Glomerular visceral epithelial cell (primary cell): ENCODE measurements at regions not wholly inside any gene's neighbourhood (a gene's known extent, or its start where the extent isn't known, plus 50 kb on each side); places are given as distances from the start of the nearest gene placed in this dataset.
"Not testable (repeated sequence)": the region's sequence is repeated elsewhere in the genome, so short reads cannot be mapped to it uniquely, and the experiment has no call there.

ENCODE experiments used
- DNase-seq: peaks from one replicate; pipeline ENCODE4 v3.0.0-alpha.2; 2016; ENCODE audit errors: extremely low spot score

DNA sequence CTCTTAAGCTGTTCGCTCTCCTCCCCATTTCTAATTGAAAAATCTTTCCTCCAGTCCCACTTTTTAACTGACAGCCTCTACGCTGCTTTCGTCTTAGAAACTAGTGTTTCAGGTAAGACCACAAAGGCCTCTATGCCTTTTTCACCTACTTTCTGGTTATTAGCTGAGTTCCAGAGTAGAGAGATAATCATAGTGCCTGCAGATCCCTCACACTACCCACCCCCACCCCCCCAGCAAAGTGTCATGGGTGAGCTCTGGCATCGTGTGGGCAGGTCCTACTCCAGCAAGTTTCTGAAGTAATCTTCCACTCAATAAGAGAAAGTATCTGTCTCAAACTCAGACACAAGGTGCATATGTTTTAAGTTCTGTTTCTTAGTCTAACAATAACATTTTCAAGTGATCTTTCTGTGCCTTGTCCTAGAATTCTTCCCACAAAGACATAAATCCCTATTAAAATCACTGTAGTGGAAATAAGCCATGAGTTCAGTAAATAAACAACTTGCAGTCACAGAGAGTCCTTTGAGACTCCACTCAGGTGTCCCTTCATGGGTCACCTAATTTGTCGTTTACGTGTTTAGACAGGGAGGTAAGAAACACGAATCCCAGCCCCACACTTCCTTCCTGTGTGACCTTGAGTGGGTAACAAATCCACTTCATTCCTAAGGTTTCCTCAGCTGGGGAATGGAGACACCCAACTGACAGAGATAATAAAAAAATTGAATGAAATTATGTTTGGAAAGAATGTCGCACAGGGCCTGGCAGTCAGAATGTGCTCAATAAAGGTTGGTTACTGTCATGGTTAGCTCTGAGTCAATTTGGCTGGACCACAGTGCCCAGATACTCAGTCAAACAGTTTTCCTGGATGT is 228.9 kb upstream of the CAND1 start:
- DNase-seq = no peak

- DNase-seq = no peak
These were observed 228.4 kb upstream of the CAND1 start for GRCh38 chr12:67040861-67041137.

DNA sequence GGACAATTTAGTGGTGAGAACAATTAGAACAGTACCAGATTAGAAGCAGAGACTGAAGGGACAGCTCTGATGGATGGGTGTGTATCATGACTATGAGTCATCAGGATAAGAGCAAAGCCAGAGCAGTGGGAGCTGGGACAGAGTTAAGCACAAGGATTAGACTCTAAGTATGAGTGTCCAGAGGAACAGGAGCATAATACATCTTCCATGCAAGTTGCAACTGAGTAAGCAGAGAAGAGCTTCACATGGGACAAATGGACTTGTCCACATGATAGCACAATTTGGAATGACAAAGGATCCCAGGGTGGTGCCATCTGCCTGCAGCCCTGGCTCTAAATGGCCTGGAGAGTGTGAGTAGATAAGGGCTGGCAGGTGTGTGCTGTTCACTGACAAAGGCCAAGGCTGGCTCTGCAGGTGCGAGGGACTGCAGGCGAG is 226.4 kb upstream of the CAND1 start:
- DNase-seq = peak; percentile 31

- DNase-seq = no peak
These were observed 225.4 kb upstream of the CAND1 start for GRCh38 chr12:67043771-67044170.

DNA sequence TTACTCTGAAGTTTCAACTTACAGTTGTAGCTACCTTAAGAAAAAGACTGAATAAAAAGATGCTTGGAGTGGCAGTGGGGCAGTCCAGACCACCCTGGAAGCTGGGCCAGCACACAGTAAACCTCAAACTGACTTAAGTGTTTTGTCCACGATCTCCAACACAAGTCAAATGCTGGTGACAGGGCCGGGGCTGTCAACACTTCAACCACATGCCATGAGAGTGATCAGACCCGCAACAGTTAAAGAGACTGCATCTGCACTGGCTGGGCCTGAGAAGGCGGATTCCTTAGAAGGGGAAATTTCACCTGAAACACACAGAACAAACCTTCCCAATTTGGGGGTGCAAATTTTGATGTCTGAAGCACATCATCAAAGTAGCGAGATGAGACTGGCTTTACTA is 223.5 kb upstream of the CAND1 start:
- no peak for DNase-seq

- no peak for DNase-seq
These were observed 223.1 kb upstream of the CAND1 start for GRCh38 chr12:67046062-67046461.

DNA sequence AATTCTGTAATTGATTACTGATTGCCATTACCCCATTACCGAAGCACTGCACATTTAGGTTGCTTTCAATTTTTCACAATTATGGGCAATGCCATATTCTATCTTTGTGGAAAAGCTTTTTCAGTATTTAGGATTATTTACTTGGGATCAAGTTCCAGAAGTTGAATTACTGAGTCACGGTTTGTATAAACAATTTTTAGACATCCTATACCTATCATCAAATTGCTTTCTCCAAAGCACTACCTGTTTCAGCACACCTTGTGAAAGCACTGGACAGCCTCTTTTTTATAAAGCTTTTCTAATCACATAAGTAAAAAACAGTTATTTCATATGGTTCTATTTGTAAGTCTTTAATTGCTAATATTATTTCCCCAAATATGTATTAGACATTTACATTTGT is 221.5 kb upstream of the CAND1 start:
- DNase-seq = no peak

DNA sequence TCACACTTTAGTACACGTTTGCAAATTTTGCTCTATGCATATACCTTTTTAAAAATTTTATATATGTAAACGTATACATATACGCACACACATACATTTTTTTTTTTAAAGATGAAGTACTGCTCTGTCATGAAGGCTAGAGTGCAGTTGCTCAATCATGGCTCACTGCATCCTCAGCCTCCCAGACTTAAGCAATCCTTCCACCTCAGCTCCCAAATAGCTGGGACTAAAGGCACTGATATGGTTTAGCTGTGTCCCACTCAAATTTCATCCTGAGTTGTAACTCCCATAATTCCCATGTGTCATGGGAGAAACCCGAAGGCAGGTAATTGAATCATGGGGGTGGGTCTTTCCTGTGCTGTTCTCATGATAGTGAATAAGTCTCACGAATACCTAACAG is 220.8 kb upstream of the CAND1 start:
- no peak for DNase-seq

DNA sequence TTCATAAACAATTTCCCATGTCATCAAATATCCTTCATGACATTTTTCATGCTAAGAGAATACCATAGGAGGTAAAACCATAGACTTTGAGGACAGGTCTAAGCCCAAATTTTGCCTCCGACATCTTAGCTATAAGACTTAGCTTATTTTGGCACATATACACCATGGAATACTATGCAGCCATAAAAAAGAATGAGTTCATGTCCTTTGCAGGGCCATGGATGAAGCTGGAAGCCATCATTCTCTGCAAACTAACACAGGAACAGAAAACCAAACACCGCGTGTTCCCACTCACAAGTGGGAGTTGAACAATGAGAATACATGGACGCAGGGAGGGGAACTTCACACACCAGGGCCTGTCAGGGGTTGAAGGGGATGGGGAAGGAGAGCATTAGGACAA is 220.0 kb upstream of the CAND1 start:
- not testable (repeated sequence) for DNase-seq

- peak; percentile 32 for DNase-seq
These were observed 216.2 kb upstream of the CAND1 start for GRCh38 chr12:67052981-67053380.

DNA sequence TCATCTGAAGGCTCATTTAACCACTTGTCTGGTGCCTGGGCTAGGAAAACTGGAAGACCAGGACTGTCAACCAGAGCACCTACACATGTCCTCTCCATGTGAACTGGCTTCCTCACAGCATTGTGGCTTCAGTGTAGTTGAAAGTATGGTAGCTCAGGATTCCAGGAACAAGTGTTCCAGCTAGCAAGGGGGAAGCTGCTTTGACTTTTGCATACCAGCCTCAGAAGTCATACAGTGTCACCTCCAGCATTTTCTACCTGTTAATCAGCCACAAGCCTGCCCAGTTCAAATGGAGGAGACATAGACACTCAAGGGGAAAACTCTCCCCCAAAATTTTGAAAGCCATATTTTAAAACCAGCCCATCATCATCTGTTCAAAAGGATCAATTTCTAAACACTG is 212.8 kb upstream of the CAND1 start:
- no peak for DNase-seq

GRCh38 chr12:67057072-67057471 is 212.1 kb upstream of the CAND1 start:
- DNase-seq = no peak

DNA sequence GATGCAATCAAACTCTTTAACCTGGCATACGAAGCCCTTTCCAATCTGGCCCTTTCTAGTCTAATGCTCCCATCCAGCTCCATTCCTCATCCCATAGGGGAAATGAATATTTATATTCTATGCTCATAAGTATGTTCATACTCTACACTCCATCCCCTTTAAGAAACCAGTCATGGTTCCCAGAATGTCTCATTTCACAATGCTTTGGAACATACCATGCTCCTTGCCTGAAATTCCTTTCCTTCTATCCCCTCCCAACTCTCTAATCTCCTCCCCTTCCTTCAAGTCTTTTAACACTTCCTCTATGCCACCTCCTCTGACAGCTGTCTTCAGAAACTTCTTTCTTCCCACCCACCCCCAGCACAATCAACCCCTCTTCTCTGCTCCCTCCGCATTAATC is 207.0 kb upstream of the CAND1 start:
- no peak for DNase-seq

GRCh38 chr12:67067453-67068203 is 201.5 kb upstream of the CAND1 start:
- peak; percentile 2 for DNase-seq

GRCh38 chr12:67068204-67068731 is 200.9 kb upstream of the CAND1 start:
- DNase-seq = no peak

DNA sequence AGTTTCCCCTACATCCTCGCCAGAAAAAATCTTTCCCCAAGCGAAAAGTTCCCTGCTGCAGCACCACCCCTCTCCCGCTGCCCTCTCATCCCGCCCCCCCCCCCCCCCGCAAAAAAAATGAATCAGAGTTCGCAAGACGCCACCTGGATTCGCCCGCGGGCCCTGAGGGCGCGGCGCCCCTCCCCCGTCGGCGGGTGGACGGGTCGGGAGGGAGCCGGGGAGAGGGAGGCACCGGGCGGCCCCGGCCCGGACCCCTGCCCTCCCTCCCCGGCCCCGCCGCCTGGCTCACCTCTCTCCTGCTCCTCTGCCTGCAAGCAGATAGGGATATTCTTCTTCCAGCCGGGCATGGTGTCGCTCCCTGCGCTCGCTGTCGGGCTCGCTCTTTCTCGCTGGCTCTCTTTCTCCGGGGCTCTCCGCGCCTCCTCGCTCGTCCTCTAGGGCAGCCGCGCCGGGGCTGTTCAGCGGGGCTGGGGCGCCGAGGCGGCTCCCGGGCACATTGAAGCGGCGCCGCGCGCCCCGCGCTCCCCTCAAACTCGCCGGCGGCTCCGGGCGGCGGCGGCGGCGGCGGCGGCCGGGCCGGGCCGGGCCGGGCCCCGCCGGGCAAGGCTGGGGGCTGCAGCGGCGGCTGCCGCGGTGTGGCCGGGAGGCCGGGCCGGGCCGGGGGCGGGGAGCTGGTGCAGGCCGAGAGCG is 200.3 kb upstream of the CAND1 start:
- DNase-seq = peak; percentile 78

DNA sequence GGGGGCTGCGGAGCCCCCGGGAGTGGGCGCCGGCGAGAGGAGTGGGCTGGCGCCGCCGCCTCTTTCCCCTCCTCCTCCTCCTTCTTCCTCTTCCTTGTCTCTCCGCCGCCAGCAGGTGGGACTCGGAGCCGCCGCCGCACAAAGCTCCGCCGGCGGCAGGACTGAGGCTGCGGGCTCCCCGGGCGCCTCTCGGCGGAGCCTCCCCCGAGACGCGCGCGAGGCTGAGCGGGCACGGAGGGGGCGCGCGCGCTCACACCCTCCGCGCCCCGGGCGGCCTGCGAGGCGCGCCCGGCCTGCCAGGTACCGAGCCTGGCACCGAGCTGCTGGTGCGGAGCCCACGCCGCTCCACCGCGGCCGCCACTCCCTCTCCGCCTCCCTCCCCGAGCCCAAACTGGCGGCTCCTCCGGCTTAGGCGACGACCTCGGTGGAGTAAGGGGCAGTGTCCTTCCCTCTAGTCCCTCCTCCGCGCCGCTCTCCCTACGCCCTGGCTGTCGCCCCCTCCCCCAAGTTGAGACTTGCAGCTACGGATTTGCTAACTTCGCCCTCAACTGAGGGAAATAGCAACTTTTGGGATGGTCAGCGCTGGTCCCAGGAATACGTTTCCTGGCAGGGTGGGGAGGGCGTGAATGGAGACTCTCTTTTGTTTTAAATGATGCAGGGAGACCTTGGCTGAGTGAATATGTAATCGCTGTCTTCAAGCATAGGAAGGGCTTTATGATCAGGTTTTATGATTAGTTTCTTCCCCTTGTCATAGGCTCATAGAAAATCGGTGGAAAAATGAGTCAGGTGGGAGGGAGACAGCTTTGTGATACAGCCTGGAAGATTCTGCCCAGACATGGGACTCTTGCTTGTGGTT is 199.5 kb upstream of the CAND1 start:
- DNase-seq = peak; percentile 64

DNA sequence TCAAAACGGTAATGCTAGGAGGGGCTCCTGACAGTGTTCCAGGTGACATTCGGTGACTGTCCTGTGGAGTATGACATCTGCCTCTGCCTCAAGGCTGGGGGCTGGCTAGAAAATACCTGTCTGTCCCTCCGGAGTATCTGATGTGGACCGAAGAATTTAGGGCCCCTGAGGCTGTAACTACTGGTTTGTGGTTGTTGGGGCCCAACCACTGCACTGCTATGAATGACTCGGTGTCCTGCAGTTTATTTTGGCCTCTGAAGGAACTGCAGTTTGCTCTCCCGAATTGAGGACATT is 198.9 kb upstream of the CAND1 start:
- DNase-seq = peak; percentile 7

DNA sequence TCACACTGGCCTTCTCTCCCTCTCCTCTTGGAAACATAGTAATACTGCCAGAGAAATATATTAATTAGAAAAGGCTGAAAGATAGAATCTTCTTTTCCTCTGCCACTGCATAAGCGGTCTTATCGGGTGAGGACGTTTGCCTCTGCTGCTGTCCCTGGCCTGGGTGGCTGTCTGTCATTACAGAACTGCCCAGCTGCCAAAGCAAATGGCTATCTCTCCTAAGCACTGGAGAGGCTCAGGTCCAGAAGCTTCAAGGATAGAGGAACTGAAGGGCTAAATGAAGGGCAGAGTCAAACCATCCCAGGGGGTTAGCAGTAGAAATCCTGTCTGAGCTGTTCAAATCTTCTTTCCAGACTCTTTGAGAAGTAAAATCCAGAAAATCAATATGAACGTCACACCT is 198.6 kb upstream of the CAND1 start:
- DNase-seq = no peak

DNA sequence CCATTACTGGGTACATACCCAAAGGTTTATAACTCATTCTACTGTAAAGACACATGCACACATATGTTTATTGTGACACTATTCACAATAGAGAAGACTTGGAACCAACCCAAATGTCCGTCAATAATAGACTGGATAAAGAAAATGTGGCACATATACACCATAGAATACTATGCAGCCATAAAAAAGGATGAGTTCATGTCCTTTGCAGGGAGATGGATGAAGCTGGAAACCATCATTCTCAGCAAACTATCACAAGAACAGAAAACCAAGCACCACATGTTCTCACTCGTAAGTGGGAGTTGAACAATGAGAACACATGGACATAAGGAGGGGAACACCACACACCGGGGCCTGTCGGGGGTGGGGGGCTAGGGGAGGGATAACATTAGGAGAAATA is 196.9 kb upstream of the CAND1 start:
- DNase-seq = not testable (repeated sequence)

DNA sequence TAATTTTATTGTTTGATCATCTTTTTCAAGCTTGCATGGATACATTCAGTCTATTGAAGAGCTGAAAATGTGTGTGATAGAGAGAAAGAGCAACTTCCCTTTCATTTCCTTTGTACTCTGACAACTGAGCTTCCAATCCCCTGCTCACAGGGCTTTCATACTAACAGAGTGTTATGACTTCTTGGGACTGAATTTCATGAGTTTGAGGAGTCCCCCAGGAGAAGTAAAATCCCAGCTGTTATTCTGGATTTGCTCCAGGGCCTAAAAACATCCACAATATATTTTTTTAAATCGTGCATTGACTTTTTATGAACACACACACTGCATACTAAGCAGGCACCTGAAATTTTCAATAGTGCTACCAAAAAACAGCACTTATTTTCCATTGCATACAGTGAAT is 195.8 kb upstream of the CAND1 start:
- no peak for DNase-seq

GRCh38 chr12:67074072-67074471 is 195.1 kb upstream of the CAND1 start:
- DNase-seq = no peak
